Left cardiac atrium (tissue), 4 donors: ENCODE measurements at regions not wholly inside any gene's neighbourhood (a gene's known extent, or its start where the extent isn't known, plus 50 kb on each side); places are given as distances from the start of the nearest gene placed in this dataset.

Experiments
- ATAC-seq, 2 donors: fragments of 200-7000 bp; cut with Tn5 transposase; one replicate each; pipeline ENCODE4 v1.9.1; 2020; ENCODE audit warnings: mild to moderate bottlenecking in 2 of 2, moderate library complexity in 2 of 2
- DNase-seq: peaks from one replicate; pipeline ENCODE4 v3.0.0-alpha.2; 2020
- intact Hi-C, 2 donors: fragments of 100-400 bp; cut with DNase I; formaldehyde crosslinking; loops; one replicate each; pipeline versions ENCODE4 v1.14.1 to v1.15.1; 2022 to 2023
- donor health status: DM: no; HTN: yes; CAD: no.
- donor health status: DM: no; HTN: yes; CAD: no; lungs with severe emphysema.
- donor health status: DM: yes; HTN: yes; CAD: no.
- donor health status: Dilated cardiomyopathy.

- intact Hi-C loops, result no loop called here
- DNase-seq (no peak), ATAC-seq (no peak)
Observed at GRCh38 chr2:198411936-198412335, 607.5 kb downstream of the PLCL1 start.

- intact Hi-C loops, result no loop called here
- ATAC-seq (no peak), DNase-seq (no peak)
Observed at GRCh38 chr2:198408171-198408570, 603.8 kb downstream of the PLCL1 start.

GRCh38 chr2:198405311-198405710 is 600.9 kb downstream of the PLCL1 start:
- intact Hi-C loops, result no loop called here
- ATAC-seq (no peak), DNase-seq (no peak)

DNA sequence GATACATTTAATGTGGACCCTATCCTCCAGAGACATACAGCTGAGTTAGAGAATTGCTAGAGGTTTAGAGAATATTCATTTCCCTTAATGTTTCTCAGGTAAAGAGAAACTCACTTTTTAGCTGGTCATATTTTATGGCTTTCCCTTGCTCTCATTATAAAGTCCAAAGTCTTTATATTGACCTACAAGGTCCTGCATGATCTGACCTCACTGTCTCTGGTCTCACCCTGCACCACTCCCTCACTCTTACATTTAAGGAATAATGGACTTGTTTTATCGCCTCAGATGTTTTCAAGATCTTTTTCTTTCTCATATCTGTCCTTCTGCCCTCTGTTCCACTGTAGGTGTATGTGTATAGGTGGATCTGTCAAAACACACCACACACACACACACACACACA is 597.3 kb downstream of the PLCL1 start:
- DNase-seq (no peak), ATAC-seq (no peak)
- intact Hi-C loops, result no loop called here

DNA sequence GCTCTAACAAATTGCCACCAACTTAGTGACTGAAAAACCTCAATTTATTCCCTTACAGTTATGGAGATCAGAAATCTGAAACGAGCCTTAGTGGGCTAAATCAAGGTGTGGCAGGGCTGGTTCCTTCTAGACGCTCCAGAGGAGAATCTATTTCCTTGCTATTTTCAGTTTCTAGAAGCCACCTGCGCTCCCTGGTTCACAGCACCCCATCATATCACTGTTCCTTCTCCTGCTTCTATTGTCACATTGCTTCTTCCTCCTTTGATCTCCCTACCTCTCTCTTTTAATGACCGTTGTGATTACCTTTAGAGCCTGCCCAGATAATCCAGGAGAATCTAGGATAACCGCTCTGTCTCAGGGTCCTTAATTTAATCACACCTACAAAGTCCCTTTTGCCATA is 596.6 kb downstream of the PLCL1 start:
- no peak for ATAC-seq
- intact Hi-C loops, result no loop called here
- no peak for DNase-seq

DNA sequence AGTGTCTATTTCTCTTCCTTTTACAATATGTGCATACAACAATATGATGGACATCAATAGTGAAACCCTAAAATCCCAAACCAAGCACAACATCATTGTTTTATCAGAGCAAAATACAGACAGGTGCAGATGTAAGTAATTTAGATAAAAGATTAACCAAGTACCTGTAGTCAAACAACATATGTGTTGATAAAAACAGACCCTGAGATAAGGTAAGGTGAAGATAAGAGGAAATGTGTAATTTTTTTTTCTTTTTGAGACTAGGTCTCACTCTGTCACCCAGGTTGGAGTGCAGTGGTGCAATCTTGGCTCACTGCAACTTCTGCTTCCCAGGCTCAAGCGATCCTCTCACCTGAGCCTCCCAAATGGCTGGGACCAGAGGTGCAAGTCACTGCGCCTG is 589.8 kb downstream of the PLCL1 start:
- ATAC-seq, result no peak

GRCh38 chr2:198390670-198391069 is 586.3 kb downstream of the PLCL1 start:
- DNase-seq, result no peak
- intact Hi-C loops, result no loop called here
- no peak for ATAC-seq

More for the DNA sequence above, 589.8 kb downstream of the PLCL1 start:
- intact Hi-C loops, result no loop called here
- DNase-seq, result no peak

- intact Hi-C loops, result no loop called here
- ATAC-seq (no peak), DNase-seq (no peak)
Observed at GRCh38 chr2:198387677-198388076, 583.3 kb downstream of the PLCL1 start.

GRCh38 chr2:198385856-198386255 is 581.5 kb downstream of the PLCL1 start:
- ATAC-seq, result no peak
- intact Hi-C loops, result no loop called here

DNA sequence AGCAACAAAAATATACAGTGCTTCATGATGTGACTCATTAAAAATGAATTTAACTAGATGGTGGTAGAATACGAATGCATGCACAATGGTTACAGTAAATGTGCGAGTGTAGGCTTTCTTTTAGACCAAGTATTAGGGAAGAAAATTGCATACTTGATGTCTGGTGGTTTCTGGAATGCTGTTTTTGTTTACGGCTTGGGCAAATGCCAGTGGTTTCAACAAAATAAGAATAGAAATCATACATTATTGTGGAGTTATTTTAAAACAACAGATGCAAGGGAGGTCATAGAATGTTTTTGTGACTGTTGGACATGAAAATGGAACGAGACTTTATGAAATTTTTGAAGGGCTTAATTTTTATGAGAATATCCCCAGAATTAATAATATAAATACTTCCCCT is 580.9 kb downstream of the PLCL1 start:
- no peak for ATAC-seq
- intact Hi-C loops, result no loop called here
- DNase-seq, result no peak

More at GRCh38 chr2:198385856-198386255, 581.5 kb downstream of the PLCL1 start:
- no peak for DNase-seq

DNA sequence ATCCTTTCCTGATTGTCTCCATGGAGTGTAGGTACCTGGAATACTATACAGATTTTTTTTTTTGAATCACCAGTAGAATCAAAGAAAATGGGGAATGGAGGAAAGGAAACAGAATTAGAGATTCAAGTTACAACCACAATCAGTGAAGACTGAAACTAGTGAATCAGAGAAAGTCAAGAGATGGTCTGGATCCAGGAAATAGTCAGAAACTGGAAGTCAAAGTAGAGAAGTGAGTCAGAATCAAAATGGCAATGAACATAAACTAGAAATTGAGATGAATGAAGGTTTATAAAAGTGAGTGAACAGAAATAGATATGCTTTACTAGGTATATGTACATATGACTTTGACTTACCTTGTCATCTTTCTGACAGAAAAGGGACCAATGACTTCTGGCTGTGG is 579.0 kb downstream of the PLCL1 start:
- DNase-seq (no peak), ATAC-seq (no peak)
- intact Hi-C loops, result no loop called here

- ATAC-seq, result no peak
- intact Hi-C loops, result no loop called here
- DNase-seq, result no peak
Observed at GRCh38 chr2:198382811-198383210, 578.4 kb downstream of the PLCL1 start.

GRCh38 chr2:198376677-198377076 is 572.3 kb downstream of the PLCL1 start:
- no peak for ATAC-seq
- intact Hi-C loops, result no loop called here
- no peak for DNase-seq

GRCh38 chr2:198375083-198375410 is 570.7 kb downstream of the PLCL1 start:
- ATAC-seq (no peak), DNase-seq (no peak)
- intact Hi-C loops, result no loop called here

DNA sequence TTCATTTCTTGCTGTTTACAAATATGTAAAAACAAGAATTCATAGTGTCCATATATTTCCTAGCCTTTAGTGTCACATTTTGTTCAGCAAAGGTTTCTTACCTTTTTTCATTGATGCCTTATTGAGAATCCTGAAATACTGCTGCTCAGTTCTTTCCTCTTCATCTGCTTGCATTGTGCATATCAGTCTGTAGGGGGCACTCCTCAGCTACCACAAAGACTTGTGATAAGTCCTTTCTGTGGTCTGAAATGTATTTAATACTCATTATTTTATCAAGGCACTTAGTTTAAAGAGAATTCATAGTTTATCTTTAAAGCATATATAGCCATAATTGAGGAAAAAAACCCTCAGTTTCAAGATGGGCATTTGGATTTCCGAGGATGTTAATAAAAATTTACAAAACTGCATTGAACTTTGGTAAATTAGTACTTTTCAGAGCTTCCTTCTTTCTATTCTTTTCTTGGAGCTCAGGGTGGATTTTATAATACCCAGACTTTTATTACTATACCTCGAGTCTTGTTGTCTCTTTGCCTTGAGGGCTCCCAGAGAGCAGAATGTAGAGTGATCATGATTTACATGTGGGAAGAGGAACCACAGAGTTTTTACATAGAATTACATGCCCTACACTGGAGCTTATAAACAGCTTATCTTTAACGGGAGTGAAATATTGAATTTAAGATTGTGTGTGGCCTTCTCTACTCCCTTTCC is 570.1 kb downstream of the PLCL1 start:
- intact Hi-C loops, result no loop called here
- no peak for ATAC-seq
- DNase-seq, result no peak

DNA sequence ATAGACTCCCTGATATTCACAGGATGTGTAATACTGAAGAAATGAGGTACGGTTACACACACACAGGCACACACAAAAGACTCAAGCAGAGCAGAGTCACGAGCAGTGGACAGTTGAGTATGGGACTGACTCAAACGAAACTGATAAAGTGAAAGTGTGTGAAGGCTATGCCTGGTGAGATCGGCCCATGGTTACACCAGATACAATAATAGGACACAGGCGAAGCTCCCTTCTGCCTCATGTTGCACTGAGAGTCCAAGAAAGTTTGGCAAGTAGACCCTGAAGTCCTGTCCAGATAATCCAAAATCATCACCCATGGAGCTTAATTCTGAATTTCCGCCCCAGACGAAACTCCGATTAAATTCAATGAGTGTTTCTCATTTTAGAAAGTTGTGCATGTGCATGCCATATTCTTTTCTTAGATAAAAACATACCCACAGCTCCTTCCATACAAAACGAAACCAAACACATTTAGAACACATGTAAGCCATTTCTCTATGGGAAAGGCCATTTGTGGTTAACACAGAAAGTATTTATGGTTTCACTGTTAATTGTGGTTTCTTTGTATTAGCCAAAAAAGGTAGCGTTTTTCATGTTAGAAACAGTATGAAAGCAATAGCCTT is 567.6 kb downstream of the PLCL1 start:
- DNase-seq, result no peak
- ATAC-seq, result no peak
- intact Hi-C loops, result no loop called here

GRCh38 chr2:198371329-198371728 is 566.9 kb downstream of the PLCL1 start:
- intact Hi-C loops, result no loop called here
- no peak for DNase-seq
- no peak for ATAC-seq

DNA sequence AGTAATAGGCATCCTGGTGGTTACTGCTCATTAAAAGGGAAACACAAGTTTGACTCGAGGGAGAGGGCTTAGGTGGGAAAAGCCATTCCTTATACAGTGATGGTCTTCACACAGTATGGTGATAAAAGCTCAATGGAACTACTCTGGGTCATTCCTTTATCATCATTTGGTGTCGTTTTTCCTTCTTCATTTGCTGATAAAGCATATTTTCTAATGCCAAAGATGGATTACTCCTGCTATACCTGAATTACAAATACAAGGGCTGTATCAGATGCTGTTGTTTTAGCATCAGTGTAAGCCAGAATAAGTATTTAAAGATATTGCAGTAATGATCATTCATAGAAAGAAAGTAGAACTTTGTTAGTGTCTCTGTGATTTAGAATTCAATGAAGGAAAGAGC is 563.7 kb downstream of the PLCL1 start:
- ATAC-seq (no peak), DNase-seq (no peak)
- intact Hi-C loops, result no loop called here

DNA sequence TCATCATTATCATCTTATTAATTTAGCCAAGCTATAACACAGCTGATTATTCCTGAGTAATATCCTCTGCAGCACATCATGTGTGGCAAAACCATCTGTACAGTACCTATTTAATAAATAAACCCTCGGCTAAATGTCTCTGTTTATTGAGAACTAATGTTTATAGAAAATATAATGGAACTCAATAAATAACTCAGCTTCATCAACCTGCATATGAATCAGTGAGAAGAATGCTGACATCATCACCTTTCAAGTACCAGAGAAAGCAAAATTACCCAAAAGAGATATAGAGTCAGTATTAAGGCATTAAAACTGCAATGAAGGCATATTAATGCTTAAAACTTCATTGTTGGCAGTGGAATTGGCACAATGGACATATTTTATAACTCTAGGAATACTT is 558.3 kb downstream of the PLCL1 start:
- no peak for ATAC-seq
- DNase-seq, result no peak
- intact Hi-C loops, result no loop called here

DNA sequence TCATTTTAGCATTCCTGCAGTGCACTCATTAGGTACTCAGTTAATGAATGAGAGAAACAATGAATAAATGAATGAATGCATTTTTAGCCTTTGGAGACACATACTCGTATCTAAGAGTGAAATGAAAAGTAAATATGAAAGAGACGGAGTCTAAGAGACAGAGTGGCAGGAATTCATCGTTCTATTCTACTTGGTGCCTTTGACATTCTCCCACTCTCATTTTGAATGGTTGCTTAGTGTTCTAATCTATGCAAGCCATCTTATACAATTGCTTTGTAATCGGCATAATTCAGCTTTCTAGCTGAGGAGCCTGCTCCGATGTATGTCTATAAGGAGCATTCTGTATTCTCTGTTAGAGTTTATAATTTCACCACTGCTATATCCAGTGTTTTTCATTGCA is 554.9 kb downstream of the PLCL1 start:
- ATAC-seq (no peak), DNase-seq (no peak)
- intact Hi-C loops, result no loop called here

DNA sequence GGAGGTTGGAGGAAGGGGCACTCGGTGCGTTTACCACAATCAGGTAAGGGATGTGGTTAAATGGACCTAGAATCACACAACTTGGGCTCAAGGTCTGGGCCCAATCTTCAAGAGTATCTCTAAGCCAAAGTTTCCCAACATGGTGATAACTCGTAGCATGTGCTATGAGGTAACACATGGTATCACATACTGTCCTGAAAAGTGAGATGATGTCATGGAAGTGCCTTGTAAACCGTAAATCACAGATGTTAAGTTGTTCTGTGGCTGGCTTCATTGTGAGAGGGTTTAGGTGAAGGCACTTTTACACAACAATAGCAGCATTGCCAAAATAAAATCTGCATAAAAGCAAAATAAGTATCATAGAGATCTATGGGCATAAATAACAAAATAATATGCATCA is 551.8 kb downstream of the PLCL1 start:
- DNase-seq (no peak), ATAC-seq (no peak)

GRCh38 chr2:198351647-198352046 is 547.3 kb downstream of the PLCL1 start:
- no peak for DNase-seq
- intact Hi-C loops, result no loop called here
- ATAC-seq, result no peak

More for the DNA sequence above, 551.8 kb downstream of the PLCL1 start:
- intact Hi-C loops, result no loop called here
